Activated T-cell treated with anti-CD3 and anti-CD28 coated beads, Interleukin-2, amount 50 U/mL, for 48 hours (primary cell): ENCODE measurements at regions not wholly inside any gene's neighbourhood (a gene's known extent, or its start where the extent isn't known, plus 50 kb on each side); places are given as distances from the start of the nearest gene placed in this dataset.

Experiments
- DNase-seq, 2 experiments: peaks; one replicate each; pipeline ENCODE4 v3.0.0-alpha.2; 2020

- no peak for DNase-seq
Observed at GRCh38 chr12:115758183-115758582, 519.3 kb downstream of the MED13L start.

- DNase-seq, result no peak
Observed at GRCh38 chr12:115756804-115757203, 520.7 kb downstream of the MED13L start.

- no peak for DNase-seq
Observed at GRCh38 chr12:115756271-115756670, 521.2 kb downstream of the MED13L start.

GRCh38 chr12:115755725-115756085 is 521.8 kb downstream of the MED13L start:
- DNase-seq, result no peak

- no peak for DNase-seq
Observed at GRCh38 chr12:115755061-115755724, 522.3 kb downstream of the MED13L start.

GRCh38 chr12:115752913-115753726 is 524.4 kb downstream of the MED13L start:
- DNase-seq, result no peak

- DNase-seq, result no peak
Observed at GRCh38 chr12:115752156-115752555, 525.3 kb downstream of the MED13L start.

GRCh38 chr12:115750340-115750739 is 527.2 kb downstream of the MED13L start:
- no peak for DNase-seq

- DNase-seq, result no peak
Observed at GRCh38 chr12:115749071-115749841, 528.2 kb downstream of the MED13L start.

- no peak for DNase-seq
Observed at GRCh38 chr12:115740586-115741155, 536.8 kb downstream of the MED13L start.

- no peak for DNase-seq
Observed at GRCh38 chr12:115737895-115738294, 539.6 kb downstream of the MED13L start.

GRCh38 chr12:115736360-115736759 is 541.1 kb downstream of the MED13L start:
- no peak for DNase-seq

GRCh38 chr12:115730975-115731541 is 546.4 kb downstream of the MED13L start:
- no peak for DNase-seq

GRCh38 chr12:115726691-115727090 is 550.8 kb downstream of the MED13L start:
- no peak for DNase-seq

GRCh38 chr12:115722181-115722580 is 555.3 kb downstream of the MED13L start:
- no peak for DNase-seq

- DNase-seq, result no peak
Observed at GRCh38 chr12:115716551-115716950, 560.9 kb downstream of the MED13L start.

GRCh38 chr12:115712676-115713075 is 564.8 kb downstream of the MED13L start:
- no peak for DNase-seq

GRCh38 chr12:115710104-115710564 is 567.4 kb downstream of the MED13L start:
- DNase-seq, result no peak

- no peak for DNase-seq
Observed at GRCh38 chr12:115709540-115710011, 567.9 kb downstream of the MED13L start.

GRCh38 chr12:115708801-115709200 is 568.7 kb downstream of the MED13L start:
- DNase-seq, result no peak

- no peak for DNase-seq
Observed at GRCh38 chr12:115700896-115701465, 576.5 kb downstream of the MED13L start.

GRCh38 chr12:115700081-115700480 is 577.4 kb downstream of the MED13L start:
- no peak for DNase-seq
